Duodenal mucosa (tissue), 2 donors: ENCODE measurements at regions not wholly inside any gene's neighbourhood (a gene's known extent, or its start where the extent isn't known, plus 50 kb on each side); places are given as distances from the start of the nearest gene placed in this dataset.

Experiments
- H3K27ac ChIP-seq: one replicate; pipeline ENCODE4 v1.7.0; 2013; ENCODE audit warnings: low read depth, low read length
- H3K27me3 ChIP-seq, 2 donors: one replicate each; pipeline ENCODE4 v1.7.0; 2013; ENCODE audit warnings: low read length in 2 of 2, control low read depth in 1 of 2; ENCODE audit not compliant: insufficient read depth in 2 of 2, control insufficient read depth in 1 of 2
- H3K36me3 ChIP-seq, 2 donors: one replicate each; pipeline ENCODE4 v1.7.0; 2013; ENCODE audit warnings: low read length in 2 of 2, control low read depth in 1 of 2; ENCODE audit not compliant: insufficient read depth in 2 of 2, control insufficient read depth in 1 of 2
- H3K4me1 ChIP-seq, 2 donors: one replicate each; pipeline ENCODE4 v1.7.0; 2013; ENCODE audit warnings: low read length in 2 of 2, control low read depth in 1 of 2; ENCODE audit not compliant: insufficient read depth in 2 of 2, control insufficient read depth in 1 of 2
- H3K4me3 ChIP-seq, 2 donors: one replicate each; pipeline ENCODE4 v1.7.0; 2013; ENCODE audit warnings: low read length in 2 of 2, low read depth in 1 of 2
- H3K9ac ChIP-seq, 2 donors: one replicate each; pipeline ENCODE4 v1.7.0; 2013; ENCODE audit warnings: low read length in 2 of 2, low read depth in 1 of 2
- H3K9me3 ChIP-seq, 2 donors: one replicate each; pipeline ENCODE4 v1.7.0; 2013; ENCODE audit warnings: low read length in 2 of 2, control low read depth in 1 of 2; ENCODE audit not compliant: control insufficient read depth in 1 of 2

DNA sequence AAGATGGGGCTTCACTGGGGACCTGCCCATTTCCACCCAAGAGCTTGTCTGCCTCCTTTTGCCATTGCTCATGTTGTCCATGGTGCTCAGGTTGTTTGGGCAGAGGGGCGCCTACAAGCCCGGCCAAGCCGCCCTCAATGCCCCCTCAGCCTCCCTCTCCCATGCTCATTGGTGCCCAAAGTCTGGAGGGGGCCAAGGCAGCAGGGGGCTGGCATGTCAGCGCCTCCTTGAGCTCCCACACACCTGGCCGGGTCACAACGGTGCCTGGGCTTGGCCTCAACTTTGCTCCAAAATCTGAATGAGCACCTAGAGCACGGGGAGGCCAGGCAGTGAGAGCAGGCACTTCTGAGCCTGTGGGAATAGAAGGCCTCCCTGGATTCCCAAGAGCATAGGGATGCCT is 1598.8 kb downstream of the PCDH7 start:
- H3K9ac ChIP-seq, result no peak overlapping the region
- H3K27ac ChIP-seq, result no peak overlapping the region
- H3K4me1 ChIP-seq, result no peaks in the 10 kb centered on the region
- H3K27me3 ChIP-seq, result no peaks in the 10 kb centered on the region
- H3K9me3 ChIP-seq, result peaks cover 12 to 14% of the 10 kb centered on the region in 2 donors
- no peaks in the 10 kb centered on the region for H3K36me3 ChIP-seq
- H3K4me3 ChIP-seq, result no peak overlapping the region

DNA sequence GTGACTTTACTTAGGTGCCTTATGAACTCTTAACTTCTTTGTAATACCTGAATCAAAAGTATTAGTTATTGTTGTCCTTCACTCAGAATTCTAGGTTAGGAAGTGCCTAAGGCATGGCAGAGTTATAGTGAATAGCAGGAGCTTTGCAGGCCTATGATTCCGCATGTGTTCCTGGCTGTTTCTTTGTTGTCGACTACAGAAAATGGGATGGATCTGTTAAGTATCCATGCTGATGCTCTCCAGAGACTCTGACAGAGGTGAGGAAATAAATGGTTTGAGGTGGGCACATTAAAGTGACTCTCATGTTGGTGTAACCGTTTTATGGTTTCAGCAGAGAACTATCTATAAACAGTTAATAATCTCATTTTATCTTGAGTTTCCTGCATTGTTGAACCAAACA is 1601.3 kb downstream of the PCDH7 start:
- Histone ChIP-seq H3K4me3 (no peak overlapping the region), H3K9ac (no peak overlapping the region), H3K27me3 (no peaks in the 10 kb centered on the region), H3K36me3 (no peaks in the 10 kb centered on the region), H3K27ac (no peak overlapping the region), H3K9me3 (peaks cover 14 to 20% of the 10 kb centered on the region in 2 donors), H3K4me1 (no peaks in the 10 kb centered on the region)

DNA sequence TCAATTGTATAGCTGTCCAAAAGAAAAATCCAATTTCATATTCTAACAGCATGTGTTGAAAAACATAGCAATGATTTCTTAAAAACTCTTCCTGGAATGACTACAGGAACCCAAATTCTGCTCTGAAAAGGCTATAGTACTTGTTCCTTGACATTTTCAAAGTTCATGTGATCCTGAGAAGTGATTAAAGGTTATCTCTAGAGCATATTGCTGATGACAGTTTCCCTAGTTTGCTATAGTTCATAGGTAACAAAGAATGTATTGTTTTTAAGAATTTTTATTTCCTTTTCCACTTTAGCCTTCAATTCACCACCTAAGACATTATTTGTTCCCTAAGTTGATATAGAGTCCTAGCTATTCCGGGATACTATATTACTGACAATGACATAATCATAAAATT is 1614.6 kb downstream of the PCDH7 start:
- Histone ChIP-seq H3K4me3 (no peak overlapping the region), H3K4me1 (no peaks in the 10 kb centered on the region), H3K9me3 (no peaks in the 10 kb centered on the region), H3K9ac (no peak overlapping the region), H3K27me3 (no peaks in the 10 kb centered on the region), H3K36me3 (no peaks in the 10 kb centered on the region), H3K27ac (no peak overlapping the region)

DNA sequence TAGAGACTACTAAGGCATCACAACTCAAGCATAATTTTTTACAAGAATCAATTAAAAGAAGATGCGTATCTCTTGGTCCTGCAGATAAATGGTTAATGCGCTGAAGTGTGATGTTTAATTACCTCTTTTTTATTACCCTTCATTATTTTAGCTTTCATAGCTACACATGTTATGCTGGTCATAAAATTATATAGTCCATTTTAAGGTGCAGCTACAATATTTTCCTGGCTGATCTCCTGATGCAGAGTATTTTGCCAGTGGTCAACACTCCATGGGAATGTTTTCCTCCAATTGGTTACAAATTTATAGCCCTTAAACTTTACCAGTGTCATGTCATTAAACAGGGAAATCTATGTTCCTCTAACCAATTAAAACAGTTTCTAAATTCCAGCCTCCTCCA is 1617.2 kb downstream of the PCDH7 start:
- peaks cover 0 to 1% of the 10 kb centered on the region in 2 donors for H3K9me3 ChIP-seq
- no peak overlapping the region for H3K9ac ChIP-seq
- no peaks in the 10 kb centered on the region for H3K27me3 ChIP-seq
- H3K4me1 ChIP-seq, result no peaks in the 10 kb centered on the region
- H3K4me3 ChIP-seq, result no peak overlapping the region
- no peak overlapping the region for H3K27ac ChIP-seq
- no peaks in the 10 kb centered on the region for H3K36me3 ChIP-seq

DNA sequence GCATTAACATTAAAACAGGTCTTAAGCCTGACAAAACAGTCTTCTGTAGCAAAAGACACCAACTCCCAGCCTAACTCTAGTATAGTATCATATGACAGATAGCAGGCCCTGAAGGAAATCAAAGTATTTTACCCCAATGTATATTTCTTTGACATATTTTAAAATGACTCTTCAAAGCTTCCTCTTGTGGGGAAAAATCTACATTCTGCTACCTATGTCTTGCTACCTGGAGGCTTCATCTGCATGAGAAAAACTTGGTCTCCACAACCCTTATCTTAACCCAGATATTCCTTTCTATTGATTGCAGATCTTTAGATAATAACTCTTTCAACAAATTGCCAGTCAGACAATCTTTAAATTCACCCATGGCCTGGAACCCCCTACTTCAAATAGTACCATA is 1620.4 kb downstream of the PCDH7 start:
- Histone ChIP-seq H3K4me1 (no peaks in the 10 kb centered on the region), H3K36me3 (no peaks in the 10 kb centered on the region), H3K4me3 (no peak overlapping the region), H3K9me3 (peaks cover 0 to 2% of the 10 kb centered on the region in 2 donors), H3K27me3 (no peaks in the 10 kb centered on the region), H3K9ac (no peak overlapping the region), H3K27ac (no peak overlapping the region)

DNA sequence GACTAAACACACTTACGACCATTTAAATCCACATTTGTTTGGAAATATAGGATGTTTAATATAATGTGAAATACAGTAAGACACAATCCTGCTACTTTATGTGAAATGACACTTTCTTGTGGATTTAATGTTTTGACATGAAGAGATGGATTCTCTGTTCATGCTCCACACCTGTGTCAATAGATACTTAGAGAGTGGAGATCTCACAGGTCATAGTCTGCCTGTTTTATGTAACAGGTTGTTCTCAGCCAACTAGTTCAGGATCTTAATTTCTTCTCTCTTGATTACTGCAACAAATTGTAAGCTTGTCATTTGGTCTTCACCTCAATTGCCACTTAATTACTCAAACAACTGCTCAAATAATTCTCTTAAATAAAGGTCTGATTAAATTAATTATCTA is 1621.2 kb downstream of the PCDH7 start:
- H3K9me3 ChIP-seq, result peaks cover 0 to 2% of the 10 kb centered on the region in 2 donors
- no peak overlapping the region for H3K27ac ChIP-seq
- no peak overlapping the region for H3K4me3 ChIP-seq
- no peak overlapping the region for H3K9ac ChIP-seq
- H3K4me1 ChIP-seq, result no peaks in the 10 kb centered on the region
- no peaks in the 10 kb centered on the region for H3K36me3 ChIP-seq
- H3K27me3 ChIP-seq, result no peaks in the 10 kb centered on the region

DNA sequence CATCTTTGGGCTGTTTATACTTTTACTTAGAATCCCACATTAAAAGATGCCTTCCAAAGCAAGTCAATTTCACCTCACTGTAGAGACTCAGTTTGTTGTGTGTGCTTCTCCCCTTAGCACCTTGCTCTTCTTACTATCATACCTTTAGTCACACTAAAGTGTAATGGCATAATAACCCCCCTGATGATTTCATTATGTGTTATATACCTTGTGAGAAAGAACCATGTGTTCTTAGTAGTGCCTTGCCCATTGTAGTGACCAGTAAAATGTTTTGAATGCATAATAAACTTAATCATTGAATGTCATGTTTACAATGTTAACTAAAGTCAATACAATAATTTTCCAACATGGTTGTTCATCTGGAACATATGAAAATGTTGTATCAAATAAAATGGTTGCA is 1621.9 kb downstream of the PCDH7 start:
- Histone ChIP-seq H3K4me1 (no peaks in the 10 kb centered on the region), H3K27ac (no peak overlapping the region), H3K36me3 (no peaks in the 10 kb centered on the region), H3K9me3 (peaks cover 0 to 2% of the 10 kb centered on the region in 2 donors), H3K4me3 (no peak overlapping the region), H3K9ac (no peak overlapping the region), H3K27me3 (no peaks in the 10 kb centered on the region)

DNA sequence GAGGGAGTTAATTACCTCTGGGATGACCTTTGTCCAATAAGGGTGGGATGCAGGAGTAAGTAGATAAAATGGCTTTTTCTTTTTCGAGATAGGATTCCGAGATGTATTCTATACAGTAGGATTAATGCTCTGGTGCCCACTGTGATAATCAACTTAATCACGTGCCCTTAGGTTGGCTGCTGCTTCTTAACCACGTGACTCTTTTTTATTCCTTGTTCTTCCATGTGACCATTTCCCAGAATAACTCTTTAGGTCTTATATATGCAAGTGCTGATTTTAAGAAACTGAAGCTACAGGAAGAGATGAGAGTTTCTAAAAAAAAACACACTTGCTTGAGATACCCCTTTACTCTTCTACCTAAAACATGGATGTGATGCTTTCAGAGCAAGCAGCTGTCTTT is 1628.9 kb downstream of the PCDH7 start:
- peaks cover 5 to 6% of the 10 kb centered on the region in 2 donors for H3K9me3 ChIP-seq
- no peaks in the 10 kb centered on the region for H3K27me3 ChIP-seq
- H3K36me3 ChIP-seq, result no peaks in the 10 kb centered on the region
- no peak overlapping the region for H3K4me3 ChIP-seq
- H3K9ac ChIP-seq, result no peak overlapping the region
- H3K27ac ChIP-seq, result no peak overlapping the region
- no peaks in the 10 kb centered on the region for H3K4me1 ChIP-seq

DNA sequence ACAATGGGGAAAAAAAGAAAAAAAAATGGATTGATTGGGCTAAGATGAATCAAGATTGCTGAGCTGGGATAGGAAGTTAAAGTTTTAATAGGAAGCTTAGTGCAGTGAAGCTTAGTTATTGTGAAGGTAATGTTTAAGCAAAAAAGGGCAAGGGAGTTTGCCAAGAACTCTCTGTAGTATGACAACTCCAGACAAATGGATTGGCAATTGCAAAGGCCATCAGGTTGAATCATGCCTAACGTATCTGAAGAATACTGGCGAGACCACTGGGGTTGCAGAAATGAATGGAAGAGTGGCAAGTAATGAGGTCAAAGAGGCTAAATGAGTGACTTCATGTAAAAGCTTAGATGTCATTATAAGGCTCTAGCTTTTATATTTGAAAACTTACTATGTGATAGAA is 1654.0 kb downstream of the PCDH7 start:
- Histone ChIP-seq H3K4me1 (no peaks in the 10 kb centered on the region), H3K36me3 (no peaks in the 10 kb centered on the region), H3K9ac (no peak overlapping the region), H3K27me3 (no peaks in the 10 kb centered on the region), H3K27ac (no peak overlapping the region), H3K9me3 (no peaks in the 10 kb centered on the region), H3K4me3 (no peak overlapping the region)

DNA sequence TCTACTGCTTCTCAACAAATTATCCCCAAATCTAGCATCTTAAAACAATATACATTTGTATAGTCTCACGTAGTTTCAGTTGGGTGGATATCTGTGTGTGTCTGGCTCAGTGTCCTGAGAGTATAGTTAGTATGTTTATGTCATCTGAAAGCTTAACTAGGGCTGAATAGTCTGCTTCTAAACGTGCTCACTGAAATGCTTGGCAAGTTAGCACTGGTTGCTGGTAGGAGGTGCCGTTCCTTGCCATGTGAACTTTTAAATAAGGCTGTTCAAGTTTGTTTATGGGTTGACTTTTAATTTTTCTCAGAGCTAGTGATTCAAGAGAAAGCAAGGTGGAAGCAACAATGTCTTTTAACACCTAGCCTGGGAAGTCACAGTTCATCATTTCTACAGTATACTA is 1673.6 kb downstream of the PCDH7 start:
- Histone ChIP-seq H3K27ac (no peak overlapping the region), H3K4me3 (no peak overlapping the region), H3K27me3 (no peaks in the 10 kb centered on the region), H3K36me3 (no peaks in the 10 kb centered on the region), H3K9me3 (peaks cover 0 to 4% of the 10 kb centered on the region in 2 donors), H3K9ac (no peak overlapping the region), H3K4me1 (no peaks in the 10 kb centered on the region)

DNA sequence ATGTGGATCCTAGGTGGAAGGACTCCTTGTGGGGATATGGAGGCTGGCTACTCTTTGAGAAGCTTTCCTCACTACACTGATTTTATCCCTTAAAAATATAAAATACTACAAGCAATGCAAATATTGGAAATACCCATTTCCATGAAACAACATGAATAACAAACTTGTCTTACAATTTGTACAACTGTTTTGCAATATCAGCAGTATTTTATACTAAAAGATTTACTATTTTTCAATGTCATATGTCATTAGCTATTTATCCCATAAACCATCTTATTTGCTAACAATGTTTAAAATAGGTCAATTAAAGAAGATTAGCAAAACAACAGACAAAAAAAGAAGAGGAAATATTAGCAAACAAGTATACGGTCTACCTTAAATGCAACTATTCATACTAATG is 1674.1 kb downstream of the PCDH7 start:
- H3K27me3 ChIP-seq, result no peaks in the 10 kb centered on the region
- H3K9me3 ChIP-seq, result peaks cover 0 to 2% of the 10 kb centered on the region in 2 donors
- H3K9ac ChIP-seq, result no peak overlapping the region
- H3K27ac ChIP-seq, result no peak overlapping the region
- no peaks in the 10 kb centered on the region for H3K36me3 ChIP-seq
- no peak overlapping the region for H3K4me3 ChIP-seq
- no peaks in the 10 kb centered on the region for H3K4me1 ChIP-seq
